SK-N-SH (cell line): ENCODE measurements at regions not wholly inside any gene's neighbourhood (a gene's known extent, or its start where the extent isn't known, plus 50 kb on each side); places are given as distances from the start of the nearest gene placed in this dataset.

ENCODE experiments used
- CTCF ChIA-PET: fragments of 300-600, 350-600 bp; formaldehyde crosslinking; extraction: SDS; loops from one replicate; lab custom pipeline; 2021; lab: Yijun Ruan, JAX
- POLR2A ChIA-PET: fragments of 350-600 bp; sonication (Branson Sonifier 250); formaldehyde crosslinking; extraction: SDS; loops from one replicate; lab custom pipeline; 2020; ENCODE audit warnings: antibody characterized with exemption, inconsistent platforms; lab: Yijun Ruan, JAX
- DNase-seq: peaks from one replicate; pipeline ENCODE4 v3.0.0; 2012
- H2AFZ ChIP-seq: fragments of 200-600 bp; sonication (generic); 2 replicates; pipeline ENCODE4 v1.8.1; 2016; ENCODE audit warnings: antibody characterized with exemption, mild to moderate bottlenecking, low read depth
- H3F3A ChIP-seq: fragments of 200-600 bp; sonication (generic); replicated peaks from 2 replicates; pipeline ENCODE3; 2016; ENCODE audit warnings: antibody characterized with exemption, mild to moderate bottlenecking; ENCODE audit not compliant: insufficient read depth
- H3K27ac ChIP-seq, 2 experiments: fragments of 200-500 bp in 1 of 2; fragments of 200-600 bp in 1 of 2; sonication (Bioruptor generic) in 1 of 2; sonication (generic), shearing (Covaris generic) in 1 of 2; 2 replicates each; pipeline versions ENCODE4 v1.5.1 to v1.6.1; 2014 to 2016; ENCODE audit warnings: low read depth in 2 of 2, inconsistent platforms in 1 of 2, low read length in 1 of 2, mild to moderate bottlenecking in 1 of 2, mixed read lengths in 1 of 2
- H3K27me3 ChIP-seq: fragments of 200-600 bp; sonication (generic), shearing (Covaris generic); 2 replicates; pipeline ENCODE4 v1.6.1; 2016; ENCODE audit warnings: mixed run types; ENCODE audit not compliant: insufficient read depth
- H3K36me3 ChIP-seq, 2 experiments: fragments of 200-500 bp in 1 of 2; fragments of 200-600 bp in 1 of 2; sonication (Bioruptor generic) in 1 of 2; sonication (generic) in 1 of 2; replicated peaks in 1 of 2; 2 replicates each; pipeline versions ENCODE3 to v1.5.1; 2014 to 2016; ENCODE audit warnings: low read length in 1 of 2, mild to moderate bottlenecking in 1 of 2; ENCODE audit not compliant: insufficient read depth in 2 of 2, control insufficient read depth in 1 of 2
- H3K4me1 ChIP-seq, 2 experiments: fragments of 200-500 bp in 1 of 2; fragments of 200-600 bp in 1 of 2; sonication (Bioruptor generic) in 1 of 2; sonication (generic), shearing (Covaris generic) in 1 of 2; 2 replicates each; pipeline versions ENCODE4 v1.5.1 to v1.6.1; 2014 to 2016; ENCODE audit warnings: low read depth in 1 of 2, low read length in 1 of 2, mixed run types in 1 of 2; ENCODE audit not compliant: insufficient read depth in 2 of 2, control insufficient read depth in 1 of 2
- H3K4me2 ChIP-seq: fragments of 200-600 bp; sonication (generic), shearing (Covaris generic); 2 replicates; pipeline ENCODE4 v1.6.1; 2017; ENCODE audit warnings: mixed run types
- H3K4me3 ChIP-seq, 2 experiments: fragments of 200-500 bp in 1 of 2; fragments of 200-600 bp in 1 of 2; sonication (Bioruptor generic) in 1 of 2; sonication (generic), shearing (Covaris generic) in 1 of 2; 2 replicates each; pipeline versions ENCODE4 v1.5.1 to v1.8.1; 2014 to 2016; ENCODE audit warnings: low read depth in 2 of 2, inconsistent platforms in 1 of 2, low read length in 1 of 2, mild to moderate bottlenecking in 1 of 2, mixed read lengths in 1 of 2, moderate library complexity in 1 of 2
- H3K79me2 ChIP-seq: fragments of 200-600 bp; sonication (generic); 2 replicates; pipeline ENCODE4 v1.8.1; 2017; ENCODE audit warnings: mild to moderate bottlenecking; ENCODE audit not compliant: insufficient read depth
- H3K9ac ChIP-seq: fragments of 200-600 bp; sonication (generic); 2 replicates; pipeline ENCODE4 v1.6.1; 2017; ENCODE audit warnings: mixed run types
- H3K9me2 ChIP-seq: fragments of 200-600 bp; sonication (generic); 2 replicates; pipeline ENCODE4 v1.6.1; 2017; ENCODE audit warnings: mixed run types
- H3K9me3 ChIP-seq: fragments of 200-600 bp; sonication (generic); 2 replicates; pipeline ENCODE4 v1.6.1; 2017; ENCODE audit warnings: mixed run types, mild to moderate bottlenecking, moderate library complexity
- H4K20me1 ChIP-seq: fragments of 200-600 bp; sonication (generic); 2 replicates; pipeline ENCODE4 v1.6.1; 2017; ENCODE audit warnings: mild to moderate bottlenecking, mixed run types; ENCODE audit not compliant: insufficient read depth
- CHD2 ChIP-seq: fragments of 150-350 bp; IDR thresholded peaks from 2 replicates; pipeline ENCODE4 v1.6.1; 2018; ENCODE audit warnings: low read length; ENCODE audit not compliant: partially characterized antibody
- EZH2phosphoT487 ChIP-seq: fragments of 200-600 bp; sonication (generic); IDR thresholded peaks from 2 replicates; pipeline ENCODE4 v1.6.1; 2017; ENCODE audit warnings: low read depth, mixed run types, mild to moderate bottlenecking, antibody characterized with exemption, moderate library complexity, borderline replicate concordance
- FOSL2 ChIP-seq: IDR thresholded peaks from 2 replicates; pipeline ENCODE4 v1.4.0; 2012; ENCODE audit warnings: low read depth, mild to moderate bottlenecking, moderate library complexity, borderline replicate concordance
- GABPA ChIP-seq: IDR thresholded peaks from 2 replicates; pipeline ENCODE4 v1.4.0; 2012; ENCODE audit warnings: low read depth, mild to moderate bottlenecking
- MEF2A ChIP-seq: IDR thresholded peaks from 2 replicates; pipeline ENCODE4 v1.4.0; 2012; ENCODE audit warnings: low read depth, borderline replicate concordance
- MXI1 ChIP-seq: IDR thresholded peaks from 2 replicates; pipeline ENCODE4 v1.6.1; 2012; ENCODE audit warnings: mild to moderate bottlenecking, low read depth, low read length, improper control_type of control experiment
- NRF1 ChIP-seq: IDR thresholded peaks from 2 replicates; pipeline ENCODE4 v1.6.1; 2012; ENCODE audit warnings: low read depth, mild to moderate bottlenecking, low read length
- PBX3 ChIP-seq: IDR thresholded peaks from 2 replicates; pipeline ENCODE4; 2012
- POLR2AphosphoS5 ChIP-seq: IDR thresholded peaks from 2 replicates; pipeline ENCODE4 v1.6.1; 2012; ENCODE audit warnings: low read depth, low read length
- RAD21 ChIP-seq: IDR thresholded peaks from 2 replicates; pipeline ENCODE4 v1.6.1; 2012; ENCODE audit warnings: mild to moderate bottlenecking, low read length
- RCOR1 ChIP-seq: fragments of 150-350 bp; IDR thresholded peaks from 2 replicates; pipeline ENCODE4 v1.6.1; 2017; ENCODE audit warnings: antibody characterized with exemption, low read length
- RFX5 ChIP-seq: IDR thresholded peaks from 2 replicates; pipeline ENCODE4 v1.6.1; 2012; ENCODE audit warnings: mild to moderate bottlenecking, improper control_type of control experiment, low read length
- RXRA ChIP-seq: IDR thresholded peaks from 2 replicates; pipeline ENCODE4 v1.4.0; 2012; ENCODE audit warnings: low read depth, mild to moderate bottlenecking, borderline replicate concordance
- SIN3A ChIP-seq: IDR thresholded peaks from 2 replicates; pipeline ENCODE4 v1.6.1; 2012; ENCODE audit warnings: low read depth, mild to moderate bottlenecking, low read length, moderate library complexity, borderline replicate concordance
- SMC3 ChIP-seq: IDR thresholded peaks from 2 replicates; pipeline ENCODE4 v1.6.1; 2012; ENCODE audit warnings: low read depth, low read length, improper control_type of control experiment
- TAF1 ChIP-seq: IDR thresholded peaks from 2 replicates; pipeline ENCODE4 v1.6.1; 2012; ENCODE audit warnings: low read depth, mild to moderate bottlenecking, low read length, moderate library complexity, borderline replicate concordance
- TCF12 ChIP-seq: IDR thresholded peaks from 2 replicates; pipeline ENCODE4 v1.4.0; 2012
- TEAD4 ChIP-seq: IDR thresholded peaks from 2 replicates; pipeline ENCODE4 v1.4.0; 2012; ENCODE audit warnings: mild to moderate bottlenecking, borderline replicate concordance; ENCODE audit not compliant: insufficient read depth
- USF1 ChIP-seq: IDR thresholded peaks from 2 replicates; pipeline ENCODE4 v1.4.0; 2012; ENCODE audit warnings: low read depth, borderline replicate concordance
- whole genome bisulfite sequencing: methylation state at CpG from one replicate; pipeline ENCODE4 v1.1.6; 2017; ENCODE audit warnings: low lambda C conversion rate; 5-methylcytosine and 5-hydroxymethylcytosine counted together
- TF ChIP-seq, protein P1 (sequence below): fragments of 150-350 bp; IDR thresholded peaks from 2 replicates; pipeline ENCODE4 v1.6.1; 2016; ENCODE audit warnings: mild to moderate bottlenecking, low read depth, low read length
- TF ChIP-seq, protein P2 (sequence below): fragments of 150-350 bp; IDR thresholded peaks from 2 replicates; pipeline ENCODE4 v1.6.1; 2017; ENCODE audit warnings: antibody characterized with exemption, low read length, low read depth, borderline replicate concordance
- TF ChIP-seq, protein P3 (sequence below): fragments of 200-600 bp; sonication (generic); IDR thresholded peaks from 2 replicates; pipeline ENCODE4 v1.6.1; 2017; ENCODE audit warnings: antibody characterized with exemption, mild to moderate bottlenecking, moderate library complexity

DNA sequence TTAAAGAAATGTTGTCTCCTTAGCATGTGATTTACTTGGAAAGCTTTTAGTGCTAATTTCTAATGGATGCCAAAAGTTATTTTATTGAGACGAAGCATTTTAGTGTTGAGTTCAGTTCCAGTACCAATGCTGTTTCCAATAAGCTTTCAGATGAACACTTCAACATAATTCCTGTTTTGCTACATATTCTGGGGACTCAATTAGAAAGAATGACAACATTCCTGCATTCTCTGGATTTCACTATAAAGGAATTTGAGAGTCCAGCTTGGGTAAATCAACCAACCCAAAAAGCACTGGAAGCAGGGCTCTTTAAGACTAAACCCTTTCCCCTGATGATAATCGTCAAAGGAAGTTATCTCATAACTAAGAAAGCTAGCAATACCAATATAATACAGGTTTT lies 353.0 kb upstream of the TMTC1 start:
- ChIA-PET CTCF (no interaction called here), POLR2A (no interaction called here)
- Histone ChIP-seq H3K27me3 (no peaks in the 10 kb centered on the region), H3K9me3 (no peaks in the 10 kb centered on the region), H2AFZ (no peak overlapping the region), H3K9me2 (no peaks in the 10 kb centered on the region), H3K27ac (no peak overlapping the region), H3K4me1 (no peaks in the 10 kb centered on the region), H3K4me2 (no peak overlapping the region), H3K4me3 (no peak overlapping the region), H3F3A (no peaks in the 10 kb centered on the region), H3K36me3 (no peaks in the 10 kb centered on the region), H3K9ac (no peak overlapping the region), H4K20me1 (no peaks in the 10 kb centered on the region), H3K79me2 (no peaks in the 10 kb centered on the region)
- DNase-seq = no peak
- 34% methylated on average over 2 of the region's 2 CpGs for WGBS
- TF ChIP-seq GABPA = no peak
- no peak for TF ChIP-seq POLR2AphosphoS5
- no peak for TF ChIP-seq NRF1
- TF ChIP-seq EZH2phosphoT487 = no peak
- no peak for TF ChIP-seq TCF12
- no peak for TF ChIP-seq USF1
- TF ChIP-seq SMC3 = no peak
- TF ChIP-seq, protein P1, sequence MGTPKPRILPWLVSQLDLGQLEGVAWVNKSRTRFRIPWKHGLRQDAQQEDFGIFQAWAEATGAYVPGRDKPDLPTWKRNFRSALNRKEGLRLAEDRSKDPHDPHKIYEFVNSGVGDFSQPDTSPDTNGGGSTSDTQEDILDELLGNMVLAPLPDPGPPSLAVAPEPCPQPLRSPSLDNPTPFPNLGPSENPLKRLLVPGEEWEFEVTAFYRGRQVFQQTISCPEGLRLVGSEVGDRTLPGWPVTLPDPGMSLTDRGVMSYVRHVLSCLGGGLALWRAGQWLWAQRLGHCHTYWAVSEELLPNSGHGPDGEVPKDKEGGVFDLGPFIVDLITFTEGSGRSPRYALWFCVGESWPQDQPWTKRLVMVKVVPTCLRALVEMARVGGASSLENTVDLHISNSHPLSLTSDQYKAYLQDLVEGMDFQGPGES = no peak
- TF ChIP-seq CHD2 = no peak
- TF ChIP-seq TAF1 = no peak

DNA sequence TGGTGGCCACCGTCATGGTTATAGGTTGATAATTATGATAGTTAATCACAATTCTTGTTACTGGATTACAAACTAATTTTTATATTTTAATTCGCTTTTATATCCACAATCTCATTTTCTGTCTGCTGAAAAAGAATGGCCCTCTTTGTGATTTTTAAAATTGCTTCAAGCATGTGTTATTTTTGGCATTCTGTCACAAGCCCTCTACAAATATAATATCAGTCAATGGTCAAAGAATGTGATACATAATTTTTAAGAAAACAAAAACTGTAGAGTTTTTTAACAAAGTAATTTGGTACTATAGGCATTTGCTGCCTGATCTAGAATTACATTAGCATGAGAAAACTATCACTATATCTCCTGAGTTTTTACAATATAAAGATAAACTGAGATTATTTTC lies 352.0 kb upstream of the TMTC1 start:
- ChIA-PET POLR2A (no interaction called here), CTCF (no interaction called here)
- TF ChIP-seq, protein P2, sequence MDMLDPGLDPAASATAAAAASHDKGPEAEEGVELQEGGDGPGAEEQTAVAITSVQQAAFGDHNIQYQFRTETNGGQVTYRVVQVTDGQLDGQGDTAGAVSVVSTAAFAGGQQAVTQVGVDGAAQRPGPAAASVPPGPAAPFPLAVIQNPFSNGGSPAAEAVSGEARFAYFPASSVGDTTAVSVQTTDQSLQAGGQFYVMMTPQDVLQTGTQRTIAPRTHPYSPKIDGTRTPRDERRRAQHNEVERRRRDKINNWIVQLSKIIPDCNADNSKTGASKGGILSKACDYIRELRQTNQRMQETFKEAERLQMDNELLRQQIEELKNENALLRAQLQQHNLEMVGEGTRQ = no peak
- TF ChIP-seq TEAD4 = no peak
- TF ChIP-seq RXRA = no peak
- TF ChIP-seq TCF12 = no peak
- no peak for TF ChIP-seq MEF2A
- no peak for TF ChIP-seq RAD21
- no peak for TF ChIP-seq TAF1
- TF ChIP-seq USF1 = no peak
- TF ChIP-seq SMC3 = no peak
- TF ChIP-seq MXI1 = no peak
- no peak for TF ChIP-seq RFX5
- TF ChIP-seq, protein P3, sequence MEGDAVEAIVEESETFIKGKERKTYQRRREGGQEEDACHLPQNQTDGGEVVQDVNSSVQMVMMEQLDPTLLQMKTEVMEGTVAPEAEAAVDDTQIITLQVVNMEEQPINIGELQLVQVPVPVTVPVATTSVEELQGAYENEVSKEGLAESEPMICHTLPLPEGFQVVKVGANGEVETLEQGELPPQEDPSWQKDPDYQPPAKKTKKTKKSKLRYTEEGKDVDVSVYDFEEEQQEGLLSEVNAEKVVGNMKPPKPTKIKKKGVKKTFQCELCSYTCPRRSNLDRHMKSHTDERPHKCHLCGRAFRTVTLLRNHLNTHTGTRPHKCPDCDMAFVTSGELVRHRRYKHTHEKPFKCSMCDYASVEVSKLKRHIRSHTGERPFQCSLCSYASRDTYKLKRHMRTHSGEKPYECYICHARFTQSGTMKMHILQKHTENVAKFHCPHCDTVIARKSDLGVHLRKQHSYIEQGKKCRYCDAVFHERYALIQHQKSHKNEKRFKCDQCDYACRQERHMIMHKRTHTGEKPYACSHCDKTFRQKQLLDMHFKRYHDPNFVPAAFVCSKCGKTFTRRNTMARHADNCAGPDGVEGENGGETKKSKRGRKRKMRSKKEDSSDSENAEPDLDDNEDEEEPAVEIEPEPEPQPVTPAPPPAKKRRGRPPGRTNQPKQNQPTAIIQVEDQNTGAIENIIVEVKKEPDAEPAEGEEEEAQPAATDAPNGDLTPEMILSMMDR = no peak
- TF ChIP-seq NRF1 = no peak
- TF ChIP-seq SIN3A = no peak
- TF ChIP-seq POLR2AphosphoS5 = no peak
- no peak for TF ChIP-seq EZH2phosphoT487
- no peak for TF ChIP-seq GABPA
- no peak for TF ChIP-seq PBX3
- no peak for TF ChIP-seq FOSL2
- TF ChIP-seq RCOR1 = no peak
- Histone ChIP-seq H2AFZ (no peak overlapping the region), H4K20me1 (no peaks in the 10 kb centered on the region), H3K9me3 (no peaks in the 10 kb centered on the region), H3K79me2 (no peaks in the 10 kb centered on the region), H3K4me3 (no peak overlapping the region), H3F3A (no peaks in the 10 kb centered on the region), H3K27me3 (no peaks in the 10 kb centered on the region), H3K4me1 (no peaks in the 10 kb centered on the region), H3K9me2 (no peaks in the 10 kb centered on the region), H3K36me3 (no peaks in the 10 kb centered on the region), H3K4me2 (no peak overlapping the region), H3K27ac (no peak overlapping the region), H3K9ac (no peak overlapping the region)
- 40% methylated on average over 2 of the region's 2 CpGs for WGBS
- no peak for DNase-seq
